Tibial nerve (tissue), 4 donors: ENCODE measurements at regions not wholly inside any gene's neighbourhood (a gene's known extent, or its start where the extent isn't known, plus 50 kb on each side); places are given as distances from the start of the nearest gene placed in this dataset.
"Not testable (repeated sequence)": the region's sequence is repeated elsewhere in the genome, so short reads cannot be mapped to it uniquely, and the experiment has no call there.

Experiments used
- DNase-seq, 2 donors: peaks; one replicate each; pipeline ENCODE4 v3.0.0-alpha.2; 2019; ENCODE audit warnings: low spot score in 2 of 2
- H3K27ac ChIP-seq, 4 donors: fragments of 200-600 bp; sonication (generic) in 3 of 4; one replicate each; pipeline ENCODE4 v1.5.1; 2017 to 2019; ENCODE audit warnings: mild to moderate bottlenecking in 1 of 4
- H3K27me3 ChIP-seq, 2 donors: fragments of 200-600 bp; sonication (generic) in 1 of 2; one replicate each; pipeline versions ENCODE4 v1.5.1 to v1.6.0; 2017 to 2019
- H3K36me3 ChIP-seq, 3 donors: fragments of 200-600 bp; sonication (generic); one replicate each; pipeline ENCODE4 v1.5.1; 2018 to 2019
- H3K4me1 ChIP-seq, 4 donors: fragments of 200-600 bp; sonication (generic) in 3 of 4; one replicate each; pipeline ENCODE4 v1.5.1; 2017 to 2019
- H3K4me3 ChIP-seq, 4 donors: fragments of 200-600 bp; sonication (generic) in 3 of 4; one replicate each; pipeline ENCODE4 v1.5.1; 2017 to 2019; ENCODE audit warnings: mild to moderate bottlenecking in 1 of 4, moderate library complexity in 1 of 4
- H3K9me3 ChIP-seq, 4 donors: fragments of 200-600 bp; sonication (generic) in 3 of 4; one replicate each; pipeline ENCODE4 v1.5.1; 2017 to 2019
- EP300 ChIP-seq, 2 donors: sonication (generic); formaldehyde crosslinking; IDR thresholded peaks; one replicate each; pipeline ENCODE4 v1.6.1; 2017; ENCODE audit warnings: antibody characterized with exemption in 2 of 2, mild to moderate bottlenecking in 1 of 2
- POLR2A ChIP-seq, 2 donors: fragments of 450-650 bp; IDR thresholded peaks; one replicate each; pipeline ENCODE4 v1.6.1; 2017; ENCODE audit warnings: antibody characterized with exemption in 2 of 2, mild to moderate bottlenecking in 2 of 2, moderate library complexity in 2 of 2
- WGBS, 2 donors: methylation state at CpG; one replicate each; pipeline ENCODE4 v1.1.5; 2018; 5-methylcytosine and 5-hydroxymethylcytosine counted together
- TF ChIP-seq, protein P1 (sequence below), 5 experiments: fragments of 200-600 bp in 3 of 5; fragments of 450-650 bp in 2 of 5; sonication (generic) in 3 of 5; IDR thresholded peaks; one replicate each; pipeline ENCODE4 v1.5.1; 2016 to 2019; ENCODE audit warnings: antibody characterized with exemption in 5 of 5, mild to moderate bottlenecking in 3 of 5, moderate library complexity in 2 of 5

DNA sequence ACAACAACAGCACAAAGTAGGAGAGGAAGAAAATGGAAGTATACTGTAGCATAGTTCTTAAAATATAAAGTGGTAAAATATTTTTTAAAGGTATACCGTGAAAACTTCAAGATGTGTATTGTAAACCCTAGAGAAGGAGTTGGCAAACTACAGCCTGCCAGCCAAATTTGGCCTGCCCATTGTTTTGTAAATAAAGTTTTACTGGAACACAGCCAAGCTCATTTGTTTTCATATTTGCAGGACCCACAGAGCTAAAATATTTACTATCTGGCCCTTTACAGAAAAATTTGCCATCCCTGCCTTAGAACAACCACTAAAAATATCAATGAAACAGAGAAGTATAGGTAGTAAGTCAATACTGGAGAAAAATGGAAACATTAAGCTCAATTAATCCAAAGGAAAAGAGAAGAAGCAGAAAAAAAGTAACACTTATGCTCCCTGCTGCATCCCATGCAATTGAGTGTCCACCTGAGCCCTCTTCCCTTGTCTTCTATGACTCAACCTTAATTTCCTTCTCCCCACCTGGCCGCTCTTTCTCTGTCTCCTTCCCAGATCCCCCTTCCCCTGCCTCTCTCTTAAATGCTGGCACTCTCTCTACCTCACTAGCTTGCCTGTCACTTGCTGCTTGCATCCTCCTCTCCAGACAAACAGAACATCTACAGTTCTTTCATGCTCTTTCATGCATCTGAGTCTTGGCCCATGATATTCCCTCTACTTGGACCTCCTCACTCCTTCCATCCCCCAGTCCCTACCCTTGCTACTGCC is 50.6 kb upstream of the FER start:
- H3K27ac ChIP-seq: no peak overlapping the region
- WGBS, 2 donors: 73 to 76% methylated on average over 2 of the region's 2 CpGs

DNA sequence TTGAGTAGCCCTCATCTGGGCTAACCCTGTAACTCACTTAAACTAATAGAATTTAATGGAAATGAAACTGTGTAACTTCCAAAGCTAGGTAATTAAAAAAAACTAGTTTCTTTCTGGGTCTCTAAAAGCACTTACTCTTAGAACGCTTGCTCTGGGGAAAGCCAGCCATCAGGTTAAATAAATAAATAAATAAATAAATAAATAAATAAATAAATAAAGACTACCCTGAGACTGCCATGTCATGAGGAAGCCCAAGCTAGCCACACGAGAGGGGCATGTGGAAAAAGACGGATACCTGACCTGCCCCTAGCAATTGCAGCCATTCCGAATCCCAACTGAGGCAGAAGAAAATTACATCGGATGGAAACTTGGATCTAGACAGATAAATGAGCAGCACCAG is 51.3 kb upstream of the FER start:
- H3K27ac ChIP-seq: no peak overlapping the region
- no peaks in the 10 kb centered on the region for H3K27me3 ChIP-seq
- H3K4me1 ChIP-seq: no peaks in the 10 kb centered on the region
- TF ChIP-seq, protein P1, sequence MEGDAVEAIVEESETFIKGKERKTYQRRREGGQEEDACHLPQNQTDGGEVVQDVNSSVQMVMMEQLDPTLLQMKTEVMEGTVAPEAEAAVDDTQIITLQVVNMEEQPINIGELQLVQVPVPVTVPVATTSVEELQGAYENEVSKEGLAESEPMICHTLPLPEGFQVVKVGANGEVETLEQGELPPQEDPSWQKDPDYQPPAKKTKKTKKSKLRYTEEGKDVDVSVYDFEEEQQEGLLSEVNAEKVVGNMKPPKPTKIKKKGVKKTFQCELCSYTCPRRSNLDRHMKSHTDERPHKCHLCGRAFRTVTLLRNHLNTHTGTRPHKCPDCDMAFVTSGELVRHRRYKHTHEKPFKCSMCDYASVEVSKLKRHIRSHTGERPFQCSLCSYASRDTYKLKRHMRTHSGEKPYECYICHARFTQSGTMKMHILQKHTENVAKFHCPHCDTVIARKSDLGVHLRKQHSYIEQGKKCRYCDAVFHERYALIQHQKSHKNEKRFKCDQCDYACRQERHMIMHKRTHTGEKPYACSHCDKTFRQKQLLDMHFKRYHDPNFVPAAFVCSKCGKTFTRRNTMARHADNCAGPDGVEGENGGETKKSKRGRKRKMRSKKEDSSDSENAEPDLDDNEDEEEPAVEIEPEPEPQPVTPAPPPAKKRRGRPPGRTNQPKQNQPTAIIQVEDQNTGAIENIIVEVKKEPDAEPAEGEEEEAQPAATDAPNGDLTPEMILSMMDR (IDR thresholded peaks at IDR 0.05): no peak
- TF ChIP-seq POLR2A (IDR thresholded peaks at IDR 0.05) (no peak), EP300 (IDR thresholded peaks at IDR 0.05) (no peak)
- no peaks in the 10 kb centered on the region for H3K36me3 ChIP-seq
- 56% methylated on average over 5 of the region's 5 CpGs for WGBS, 2 donors
- no peak overlapping the region for H3K4me3 ChIP-seq
- no peaks in the 10 kb centered on the region for H3K9me3 ChIP-seq
- no peak for DNase-seq

More for the DNA sequence above, 50.6 kb upstream of the FER start:
- TF ChIP-seq POLR2A (IDR thresholded peaks at IDR 0.05): no peak
- TF ChIP-seq, protein P1 (IDR thresholded peaks at IDR 0.05): no peak
- TF ChIP-seq EP300 (IDR thresholded peaks at IDR 0.05): no peak
- no peak for DNase-seq
- no peaks in the 10 kb centered on the region for H3K36me3 ChIP-seq
- H3K4me1 ChIP-seq: no peaks in the 10 kb centered on the region
- no peaks in the 10 kb centered on the region for H3K27me3 ChIP-seq
- no peaks in the 10 kb centered on the region for H3K9me3 ChIP-seq
- H3K4me3 ChIP-seq: no peak overlapping the region

DNA sequence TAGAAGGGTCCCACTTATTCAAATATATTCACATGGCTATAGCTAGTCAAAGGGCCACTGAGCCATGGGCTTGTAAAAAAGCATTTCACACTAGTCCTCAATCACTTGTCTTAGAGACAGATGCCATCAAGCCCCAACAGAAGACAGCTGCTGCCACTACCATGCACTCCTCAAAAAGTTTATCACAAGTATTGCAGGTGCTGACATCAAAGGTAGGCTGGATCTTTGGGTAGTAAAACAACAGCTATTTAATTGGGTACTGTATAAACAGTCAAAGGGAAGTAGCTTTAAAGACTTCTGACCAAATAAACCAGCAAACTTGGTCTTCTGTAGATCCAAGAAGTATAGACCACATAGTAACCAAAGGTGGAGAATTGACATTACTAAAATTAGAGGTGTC is 59.2 kb upstream of the FER start:
- Histone ChIP-seq H3K27me3 (no peaks in the 10 kb centered on the region), H3K27ac (peak overlapping the region in 1 of 4 donors; percentile 47), H3K36me3 (no peaks in the 10 kb centered on the region), H3K4me1 (peaks cover 0 to 15% (median 5%) of the 10 kb centered on the region in 4 donors), H3K9me3 (no peaks in the 10 kb centered on the region), H3K4me3 (no peak overlapping the region)
- TF ChIP-seq EP300 (IDR thresholded peaks at IDR 0.05) (no peak), POLR2A (IDR thresholded peaks at IDR 0.05) (no peak)
- TF ChIP-seq, protein P1 (IDR thresholded peaks at IDR 0.05): no peak
- no peak for DNase-seq

DNA sequence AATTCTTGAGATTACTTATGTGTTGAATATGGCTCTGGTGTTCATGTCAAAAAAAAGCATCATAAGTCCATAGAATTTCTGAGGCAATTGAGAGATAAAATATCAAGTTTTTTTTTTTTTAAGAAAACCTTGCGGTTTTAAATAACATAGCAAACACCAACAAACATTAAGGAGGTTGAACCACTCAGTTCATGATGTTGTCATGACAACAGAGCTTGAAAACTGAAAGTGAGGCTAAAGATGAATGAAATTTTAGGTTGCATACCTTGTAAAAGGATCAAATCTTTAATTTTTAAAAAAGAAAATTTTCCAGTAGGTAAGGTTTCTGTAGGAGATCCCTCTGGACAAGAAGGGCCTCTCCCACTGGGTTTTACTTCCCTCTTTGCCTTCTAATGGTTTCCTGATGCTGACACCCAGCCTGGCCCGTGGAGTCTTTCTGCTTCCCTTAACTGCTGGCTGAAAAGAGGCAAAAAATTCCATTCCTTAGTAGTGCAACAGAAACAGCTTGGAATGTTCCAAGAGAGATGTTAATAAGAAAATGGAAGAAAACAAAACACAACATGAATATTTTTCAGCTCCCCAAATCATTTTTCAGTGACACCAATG is 60.0 kb upstream of the FER start:
- TF ChIP-seq EP300 (IDR thresholded peaks at IDR 0.05): no peak
- TF ChIP-seq, protein P1 (IDR thresholded peaks at IDR 0.05): no peak
- no peak for TF ChIP-seq POLR2A (IDR thresholded peaks at IDR 0.05)
- H3K36me3 ChIP-seq: no peaks in the 10 kb centered on the region
- H3K27ac ChIP-seq: peak overlapping the region in 2 of 4 donors; percentile 29 to 47
- 31 to 33% methylated on average over 2 of the region's 2 CpGs for WGBS, 2 donors
- DNase-seq: no peak
- no peaks in the 10 kb centered on the region for H3K27me3 ChIP-seq
- peaks cover 0 to 15% (median 5%) of the 10 kb centered on the region in 4 donors for H3K4me1 ChIP-seq
- no peak overlapping the region for H3K4me3 ChIP-seq
- H3K9me3 ChIP-seq: no peaks in the 10 kb centered on the region

DNA sequence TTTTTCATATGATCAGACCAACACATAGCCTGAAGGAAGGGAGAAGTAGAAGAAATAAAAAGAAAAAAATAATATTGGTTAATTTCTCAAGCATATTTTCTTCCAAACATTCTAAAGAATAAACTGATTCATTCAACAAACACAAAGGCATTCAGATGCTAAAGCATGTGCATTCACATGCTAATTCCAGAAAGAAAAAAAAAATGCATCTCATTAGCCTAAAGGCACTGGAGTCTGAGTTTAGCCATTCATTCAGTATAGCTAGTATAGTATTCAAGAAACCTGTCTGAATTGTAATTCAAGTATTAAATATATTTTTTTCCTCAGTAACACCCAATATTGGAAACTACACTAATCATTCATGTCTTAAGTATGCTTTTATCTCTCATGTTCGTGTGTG is 61.0 kb upstream of the FER start:
- TF ChIP-seq EP300 (IDR thresholded peaks at IDR 0.05) (no peak), POLR2A (IDR thresholded peaks at IDR 0.05) (no peak)
- TF ChIP-seq, protein P1 (IDR thresholded peaks at IDR 0.05): no peak
- 23 to 34% methylated on average over 1 of the region's 1 CpG for WGBS, 2 donors

DNA sequence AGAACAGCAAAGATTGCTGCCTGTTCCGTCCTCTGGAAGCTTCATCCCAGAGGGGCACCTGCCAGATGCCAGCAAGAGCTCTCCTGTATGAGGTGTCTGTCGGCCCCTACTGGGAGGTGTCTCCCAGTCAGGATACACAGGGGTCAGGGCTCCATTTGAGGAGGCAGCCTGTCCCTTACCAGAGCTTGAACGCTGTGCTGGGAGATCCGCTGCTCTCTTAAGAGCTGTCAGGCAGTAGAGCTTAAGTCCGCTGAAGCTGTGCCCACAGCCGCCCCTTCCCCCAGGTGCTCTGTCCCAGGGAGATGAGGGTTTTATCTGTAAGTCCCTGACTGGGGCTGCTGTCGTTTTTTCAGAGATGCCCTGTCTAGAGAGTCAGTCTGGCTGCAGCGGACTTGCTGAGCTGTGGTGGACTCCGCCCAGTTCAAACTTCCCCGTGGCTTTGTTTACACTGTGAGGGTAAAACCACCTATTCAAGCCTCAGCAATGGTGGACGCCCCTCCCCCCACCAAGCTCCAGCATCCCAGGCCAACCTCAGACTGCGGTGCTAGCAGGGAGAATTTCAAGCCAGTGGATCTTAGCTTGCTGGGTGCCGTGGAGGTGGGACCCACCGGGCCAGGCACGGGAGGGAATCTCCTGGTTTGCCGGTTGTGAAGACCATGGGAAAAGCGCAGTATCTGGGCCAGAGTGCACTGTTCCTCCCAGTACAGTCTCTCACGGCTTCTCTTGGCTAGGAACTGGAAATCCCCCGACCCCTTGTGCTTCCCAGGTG is 62.1 kb upstream of the FER start:
- H3K27me3 ChIP-seq, DNase-seq, H3K36me3 ChIP-seq, H3K4me3 ChIP-seq, H3K9me3 ChIP-seq, H3K27ac ChIP-seq: not testable (repeated sequence)
- H3K4me1 ChIP-seq: peaks cover 0 to 21% (median 7%) of the 10 kb centered on the region in 4 donors
- 75 to 77% methylated on average over 18 to 19 of the region's 19 CpGs for WGBS, 2 donors

More for the DNA sequence above, 61.0 kb upstream of the FER start:
- no peaks in the 10 kb centered on the region for H3K27me3 ChIP-seq
- no peaks in the 10 kb centered on the region for H3K9me3 ChIP-seq
- H3K36me3 ChIP-seq: no peaks in the 10 kb centered on the region
- peaks cover 0 to 18% (median 7%) of the 10 kb centered on the region in 4 donors for H3K4me1 ChIP-seq
- no peak for DNase-seq
- no peak overlapping the region for H3K27ac ChIP-seq
- no peak overlapping the region for H3K4me3 ChIP-seq
